ENCODE measurements at regions not wholly inside any gene's neighbourhood (a gene's known extent, or its start where the extent isn't known, plus 50 kb on each side); places are given as distances from the start of the nearest gene placed in this dataset.

DNA sequence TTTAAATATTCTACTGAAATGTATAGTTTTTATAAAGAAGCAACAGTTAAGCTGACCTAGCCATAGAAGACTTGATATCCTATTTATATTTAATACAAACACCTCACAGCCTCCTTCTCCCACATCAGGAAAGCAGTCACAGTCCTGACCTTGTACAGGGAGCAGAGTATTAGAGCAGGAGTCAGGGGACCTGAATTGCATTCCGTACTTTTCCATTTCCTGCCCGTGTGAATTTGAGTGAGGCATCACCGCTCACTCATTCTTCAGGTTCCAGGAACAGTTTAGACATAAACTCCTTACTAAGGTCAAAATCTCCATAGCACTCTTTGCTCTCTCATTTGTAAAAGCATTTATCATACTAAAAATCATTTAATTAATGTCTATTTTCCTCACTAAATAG is 482.5 kb upstream of the FAT3 start:
- no peak for DNase-seq

DNA sequence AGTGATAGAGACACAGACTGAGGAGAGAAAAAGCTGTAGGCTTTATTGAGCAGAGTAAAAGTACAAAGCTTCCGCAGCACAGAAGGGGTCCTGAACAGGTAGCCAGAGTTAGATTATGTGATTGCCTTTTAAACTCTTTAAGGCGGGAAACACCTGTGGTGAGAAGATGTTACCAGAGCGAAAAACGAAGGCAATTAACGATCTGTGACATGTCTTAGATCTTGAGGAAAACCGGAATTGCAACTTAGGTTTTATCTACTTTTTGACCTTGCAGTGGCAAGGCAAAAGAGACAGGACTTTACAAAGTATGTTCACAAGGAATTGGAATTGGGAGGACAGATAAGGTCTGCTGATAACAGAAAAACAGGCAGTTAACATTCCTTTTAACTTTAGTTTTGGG is 493.6 kb upstream of the FAT3 start:
- DNase-seq: no peak

DNA sequence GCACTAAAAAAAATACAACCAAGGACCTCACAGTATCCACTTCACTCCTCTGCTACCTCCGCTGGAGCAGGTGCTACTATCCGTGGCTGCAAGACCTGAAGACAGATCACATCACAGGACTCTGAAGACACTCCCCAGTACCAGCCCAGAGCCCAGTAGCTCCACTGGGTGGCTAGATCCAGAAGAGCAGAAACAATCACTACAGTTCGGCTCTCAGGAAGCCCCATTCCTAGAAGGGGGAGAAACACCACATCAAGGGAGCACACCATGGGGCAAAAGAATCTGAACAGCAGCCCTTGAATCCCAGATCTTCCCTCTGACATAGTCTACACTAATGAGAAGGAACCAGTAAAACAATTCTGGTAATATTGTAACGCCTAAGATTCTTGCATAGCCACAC is 494.0 kb upstream of the FAT3 start:
- DNase-seq: no peak

DNA sequence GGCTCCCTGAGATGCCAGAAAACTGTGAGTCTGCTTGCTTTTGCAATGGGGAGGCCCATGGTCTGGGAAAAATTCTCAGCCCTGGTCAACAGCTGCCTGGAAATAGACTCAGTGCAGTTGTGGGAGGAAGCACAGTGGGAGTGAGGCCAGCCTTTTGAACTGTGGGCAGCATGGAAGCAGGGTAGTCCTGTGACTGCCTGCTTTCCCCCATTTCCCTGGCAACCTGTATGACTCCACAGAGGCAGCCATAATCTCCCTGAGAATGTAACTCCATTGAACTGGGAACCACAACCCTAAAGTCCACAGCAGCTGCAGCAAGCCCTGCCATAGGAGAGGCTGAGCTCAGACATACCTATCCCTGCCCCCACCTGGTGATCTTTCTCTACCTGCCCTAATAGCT is 494.6 kb upstream of the FAT3 start:
- DNase-seq: no peak

DNA sequence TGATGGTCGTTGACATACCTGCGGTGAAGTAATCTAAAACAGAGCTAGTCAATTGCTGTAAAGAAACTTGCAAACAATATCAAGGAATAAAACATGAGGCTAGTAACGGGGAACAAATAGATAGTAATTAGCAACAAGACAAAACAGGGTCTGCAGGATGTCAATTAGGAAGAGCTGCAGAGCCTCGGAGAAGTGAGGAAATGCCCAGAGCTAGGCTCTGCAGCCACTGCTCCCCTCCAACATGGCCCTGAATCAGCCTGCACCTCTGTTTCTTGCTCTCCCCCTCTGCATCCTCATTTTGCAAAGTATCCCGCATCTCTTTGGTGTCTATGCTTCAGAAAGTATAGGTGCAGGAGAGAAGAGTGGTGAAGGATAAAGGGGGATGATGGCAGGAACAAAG is 507.4 kb upstream of the FAT3 start:
- no peak for DNase-seq

DNA sequence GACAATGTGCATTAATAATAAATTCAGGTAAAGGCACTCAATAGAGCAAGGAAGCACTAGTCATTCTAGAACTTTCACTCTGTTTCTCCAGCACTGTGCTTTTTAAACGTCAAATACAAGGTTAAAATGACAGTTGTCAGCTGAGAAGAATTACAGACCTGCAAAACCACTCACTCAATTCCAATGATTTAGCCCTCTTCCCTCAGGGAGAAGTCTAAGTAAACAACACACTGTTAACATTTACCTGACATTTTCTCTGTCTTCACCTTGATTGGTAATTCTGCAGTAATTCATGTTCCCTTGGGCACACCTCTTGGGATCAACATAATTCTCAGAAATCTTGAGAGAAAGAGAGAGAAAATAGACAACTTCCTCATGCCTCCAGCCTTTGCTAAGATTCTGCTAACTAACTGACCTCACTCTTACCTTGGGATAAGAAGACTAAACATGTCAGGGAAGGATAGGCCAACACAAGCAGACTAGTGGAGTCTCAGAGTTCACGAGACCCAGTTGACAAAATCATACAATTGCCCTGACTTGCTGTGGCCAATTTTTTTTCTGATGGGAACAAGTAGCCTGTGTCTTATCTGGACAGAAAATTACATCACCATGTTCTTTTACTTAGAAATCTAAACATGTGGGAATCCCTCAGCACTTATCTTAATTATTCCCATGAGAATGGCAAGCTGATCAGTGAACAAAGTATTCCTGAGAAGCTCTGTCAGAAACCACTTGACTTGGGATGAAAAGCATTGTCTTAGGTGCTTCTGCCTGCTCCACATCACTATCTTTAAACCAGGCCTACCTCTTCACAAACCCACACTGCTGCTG is 516.8 kb upstream of the FAT3 start:
- no peak for DNase-seq

DNA sequence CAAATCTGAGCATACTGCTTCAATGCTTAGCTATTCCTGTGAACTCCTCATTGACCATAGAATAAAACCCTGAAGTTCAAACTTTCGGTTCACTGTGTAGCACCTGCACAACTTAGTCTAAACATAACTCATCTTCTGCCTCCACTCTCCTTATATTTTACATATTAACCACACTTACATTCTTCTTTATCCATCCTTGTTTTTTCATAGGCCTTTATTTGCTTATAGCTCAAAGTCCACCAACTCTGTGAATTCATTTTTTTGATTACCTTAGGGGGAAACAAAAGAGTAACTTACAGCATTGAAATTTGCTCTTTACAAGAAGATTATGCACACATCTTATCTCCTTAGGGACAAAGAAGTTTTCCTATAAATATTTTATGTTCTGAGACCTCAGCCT is 521.6 kb upstream of the FAT3 start:
- DNase-seq: no peak

DNA sequence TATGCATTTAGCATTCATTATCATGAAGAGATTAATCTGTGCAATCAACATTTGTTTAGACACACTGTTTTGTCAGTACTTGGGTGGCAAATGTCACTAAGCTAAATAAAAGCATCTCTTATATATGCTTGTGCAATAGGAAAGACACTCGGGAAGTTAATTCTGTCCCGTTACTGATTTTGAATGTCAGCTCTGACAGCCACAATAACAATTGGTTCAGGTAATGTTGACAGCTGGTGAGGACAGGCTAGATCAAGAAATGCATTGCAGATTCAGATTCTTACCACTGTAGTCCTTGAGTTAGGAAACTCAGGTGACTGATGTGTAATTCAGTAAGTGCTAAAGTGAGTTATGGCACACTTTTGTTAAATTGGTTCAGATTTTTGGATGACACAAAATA is 523.8 kb upstream of the FAT3 start:
- peak; percentile 2 for DNase-seq

DNA sequence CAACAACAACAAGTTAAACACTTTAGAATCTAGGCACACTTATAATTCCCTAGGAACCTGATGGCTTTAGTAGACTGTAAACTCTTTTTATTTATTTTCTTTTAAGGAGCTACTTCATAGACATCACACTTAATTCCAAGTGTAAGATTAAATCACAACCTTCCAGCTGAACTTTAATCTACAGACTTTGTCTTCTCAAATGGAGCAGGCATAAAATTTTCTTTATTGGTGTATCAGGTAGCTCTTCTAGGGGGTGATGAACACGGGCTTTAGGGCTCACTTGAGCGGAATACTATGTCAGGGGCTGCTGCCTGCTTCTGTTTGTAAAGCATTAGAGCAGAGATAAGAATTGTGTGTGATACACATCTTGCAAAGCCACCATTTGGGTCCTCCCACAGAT is 525.8 kb upstream of the FAT3 start:
- no peak for DNase-seq

DNA sequence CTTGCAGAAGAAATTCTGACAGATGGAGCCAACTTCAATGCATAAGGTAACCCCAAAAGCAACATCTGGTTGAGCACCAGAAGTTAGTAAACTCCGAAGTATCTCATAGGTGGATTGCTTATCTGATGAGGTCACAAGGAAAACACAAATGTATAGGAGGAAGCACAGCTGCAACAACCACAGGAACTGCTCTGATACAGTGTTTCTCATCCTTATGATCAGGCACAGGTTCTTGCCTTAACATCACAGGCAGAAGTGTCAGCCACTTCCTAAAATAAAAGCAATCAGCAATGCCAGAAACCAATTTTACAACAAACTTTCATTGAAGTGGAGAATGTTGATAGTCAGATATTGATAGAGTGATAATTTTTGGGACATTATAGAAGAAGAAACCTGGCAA is 530.3 kb upstream of the FAT3 start:
- DNase-seq: no peak

DNA sequence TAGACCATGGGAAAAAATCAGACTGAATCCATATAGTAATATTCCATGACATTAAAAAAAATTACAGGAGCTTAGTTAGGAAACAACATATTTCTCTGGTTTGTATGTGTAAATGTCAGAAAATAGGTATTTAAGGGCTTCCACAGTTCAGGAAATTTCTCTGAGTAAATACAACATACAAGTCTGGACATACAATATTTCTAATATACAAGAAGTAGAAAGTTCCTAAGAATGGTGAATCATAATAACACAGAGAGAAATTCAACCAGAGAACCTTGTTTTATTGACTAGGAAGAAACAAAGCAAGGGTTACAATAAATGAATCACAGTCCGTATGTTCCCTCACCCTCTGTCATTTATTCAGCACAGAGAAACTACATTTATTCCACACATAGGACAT is 532.7 kb upstream of the FAT3 start:
- DNase-seq: no peak

DNA sequence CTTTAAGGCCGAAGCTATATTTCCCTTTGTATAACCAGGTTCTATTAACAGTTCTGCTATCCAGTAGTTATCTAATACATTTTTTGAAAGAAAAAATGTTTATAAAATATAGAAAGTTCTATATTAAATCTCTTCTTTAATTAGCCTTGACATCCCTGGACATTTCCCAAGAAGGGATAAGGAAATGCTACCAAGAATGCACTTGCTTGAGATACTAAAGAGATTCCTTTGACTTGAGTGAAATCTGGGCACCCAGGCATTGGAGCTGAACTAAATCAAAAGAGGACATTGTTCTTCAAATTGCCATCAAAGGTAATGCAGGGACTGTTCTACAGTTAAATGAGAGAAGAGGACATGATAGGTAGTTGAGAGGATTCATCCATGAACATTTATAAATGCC is 535.9 kb upstream of the FAT3 start:
- DNase-seq: no peak

DNA sequence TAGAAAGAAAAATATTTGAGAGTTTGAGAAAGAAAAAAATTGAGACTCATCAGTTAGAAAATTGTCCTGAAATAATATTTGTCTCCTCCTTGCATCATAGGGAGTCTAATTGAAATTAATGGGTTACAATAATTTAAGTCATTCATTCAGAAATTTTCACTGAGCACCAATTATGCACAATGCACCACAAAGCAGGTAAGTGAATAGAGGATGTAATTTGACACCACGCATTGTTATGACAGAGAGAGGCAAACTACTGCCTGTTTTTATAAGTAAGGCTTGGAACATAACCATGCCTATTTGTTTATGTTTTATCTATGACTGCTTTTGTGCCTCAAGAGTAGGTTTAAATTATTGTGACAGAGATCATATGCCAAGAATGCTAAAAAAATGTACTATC is 537.9 kb upstream of the FAT3 start:
- DNase-seq: peak; percentile 74

DNA sequence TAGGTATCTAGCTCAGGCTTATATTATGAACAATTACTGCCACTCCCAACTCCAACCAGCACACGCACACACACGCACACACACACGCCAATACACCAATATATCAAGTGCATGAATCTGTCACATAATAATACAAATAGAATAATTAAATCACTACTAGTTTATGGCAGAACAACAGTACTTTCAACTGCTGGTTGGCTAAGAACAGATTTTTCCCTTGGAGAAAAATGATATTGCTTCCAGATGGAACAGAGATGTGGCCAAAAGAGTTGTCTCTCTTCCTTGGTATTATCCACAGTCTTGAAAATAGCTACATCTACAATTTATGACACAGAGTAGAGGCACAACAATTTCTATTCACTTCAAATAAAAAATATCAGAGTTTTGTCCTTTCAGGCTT is 538.3 kb upstream of the FAT3 start:
- no peak for DNase-seq

DNA sequence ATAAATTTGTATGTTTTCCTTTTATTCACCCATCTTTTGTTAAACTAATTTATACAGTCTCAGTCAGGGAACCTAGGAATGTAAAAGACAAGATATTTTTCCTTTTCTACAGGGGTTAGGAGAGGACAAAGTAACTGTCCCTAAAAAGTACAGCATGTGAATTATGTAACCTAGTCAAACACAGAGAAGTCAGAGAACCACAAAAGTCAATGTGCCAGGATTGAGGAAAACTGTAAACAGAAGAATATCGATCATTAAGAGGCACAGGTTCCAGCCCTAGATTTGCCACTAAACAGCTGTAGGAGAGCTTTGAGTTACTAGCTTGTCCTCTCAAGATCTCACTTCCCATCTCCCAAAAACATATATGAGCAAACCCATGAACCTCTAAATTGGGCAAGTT is 550.9 kb upstream of the FAT3 start:
- DNase-seq: no peak

DNA sequence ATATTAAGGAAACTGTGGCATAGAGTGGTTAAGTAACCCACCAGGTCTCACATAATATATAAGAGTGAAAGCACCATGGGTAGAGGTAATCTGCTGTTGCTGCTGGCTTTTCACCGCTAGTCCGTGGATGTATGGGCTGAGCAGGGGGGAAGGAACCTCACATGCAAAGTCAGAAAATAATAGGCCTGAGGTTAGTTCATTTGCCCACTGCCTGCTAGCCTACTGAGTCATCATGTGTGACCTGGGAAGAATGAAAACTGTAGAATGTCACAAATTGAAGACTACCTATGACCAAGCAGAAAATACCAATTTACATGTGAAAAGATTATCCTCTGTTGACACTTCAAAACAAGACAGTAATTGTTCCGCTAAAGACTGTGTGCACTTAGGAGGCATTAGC is 560.1 kb upstream of the FAT3 start:
- peak; percentile 73 for DNase-seq

DNA sequence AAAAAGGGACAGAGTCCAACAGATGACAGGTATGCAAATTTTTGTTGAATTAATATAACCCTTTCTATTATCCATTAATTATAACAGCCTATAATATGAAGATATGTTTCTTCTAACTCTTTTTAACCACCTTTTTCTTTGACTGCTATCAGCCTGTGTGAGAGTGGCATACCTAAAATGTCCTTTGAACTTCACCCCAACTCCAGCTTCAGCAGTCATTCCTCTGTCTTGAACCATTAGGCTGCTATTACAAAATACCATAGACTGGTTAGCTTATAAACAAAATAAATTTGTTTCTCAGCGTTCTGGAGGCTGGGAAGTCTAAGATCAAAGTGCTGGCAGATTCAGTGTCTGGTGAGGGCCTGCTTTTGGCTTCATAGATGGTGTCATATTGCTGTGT is 564.6 kb upstream of the FAT3 start:
- no peak for DNase-seq

DNA sequence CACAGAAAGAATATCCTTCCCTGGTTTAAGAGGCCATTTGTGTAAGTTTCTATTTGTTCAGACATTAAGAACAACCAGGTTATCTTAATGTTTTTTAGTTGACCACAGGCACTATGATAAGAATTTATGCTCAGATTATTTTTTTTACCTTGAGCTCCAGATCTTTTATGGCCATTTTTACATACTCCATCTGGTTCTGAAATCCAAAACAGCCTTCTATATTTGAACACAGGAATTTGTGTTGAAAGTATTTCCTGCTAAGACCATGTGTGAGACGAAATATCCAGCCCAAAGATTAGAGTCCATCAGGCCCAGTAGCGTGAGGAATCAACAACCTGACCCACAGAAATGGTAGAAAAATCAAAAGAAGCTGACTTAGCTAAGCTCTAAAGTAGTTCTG is 569.9 kb upstream of the FAT3 start:
- DNase-seq: no peak

DNA sequence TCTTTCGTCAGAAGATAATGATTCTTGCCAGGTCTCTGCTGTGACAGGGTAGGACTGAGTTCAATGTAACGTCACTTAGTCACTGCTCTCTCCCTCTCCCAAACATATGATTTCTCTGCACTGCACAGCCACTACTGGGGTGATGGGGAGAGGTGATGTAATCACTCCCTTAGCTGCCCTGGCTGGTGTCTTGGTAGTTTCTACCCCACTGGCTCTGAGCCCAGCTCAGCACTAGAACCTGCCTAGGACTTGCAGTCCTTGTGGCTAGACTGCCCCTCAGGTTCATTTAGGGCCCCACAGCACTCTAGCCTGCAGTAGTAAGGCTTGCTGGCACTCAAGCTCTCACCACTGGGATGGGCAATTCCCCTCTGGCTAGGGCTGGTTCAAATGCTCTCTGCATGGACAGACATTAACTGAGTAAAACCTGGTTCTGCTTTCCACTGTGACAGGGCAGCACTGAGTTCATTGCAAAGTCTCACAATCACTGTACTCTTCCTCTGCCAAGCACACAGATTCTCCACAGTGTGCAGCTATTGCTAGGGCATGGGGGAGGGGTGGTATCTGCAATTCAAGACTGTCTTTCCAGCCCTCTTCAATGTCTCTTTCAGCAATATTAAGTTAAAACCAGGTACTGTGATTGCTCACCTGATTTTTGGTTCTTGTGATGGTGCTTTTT is 571.4 kb upstream of the FAT3 start:
- no peak for DNase-seq

DNA sequence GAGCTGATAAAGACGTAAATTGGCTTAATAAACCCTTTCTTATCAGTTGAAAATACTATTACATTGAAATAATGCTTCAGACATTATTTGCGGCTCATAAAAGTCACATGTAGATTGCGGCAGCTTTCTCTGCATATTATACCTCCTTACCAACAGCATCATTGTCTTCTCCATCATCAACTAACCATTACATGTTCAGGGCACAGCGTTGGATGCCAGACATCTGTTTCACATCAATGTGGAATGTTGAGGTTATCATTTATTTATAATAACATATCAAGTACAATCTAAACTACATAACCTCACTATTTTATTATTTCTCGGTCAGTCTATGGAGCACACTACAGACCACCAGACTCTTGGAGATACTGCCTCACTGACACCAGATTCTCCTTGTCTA is 573.8 kb upstream of the FAT3 start:
- no peak for DNase-seq

DNA sequence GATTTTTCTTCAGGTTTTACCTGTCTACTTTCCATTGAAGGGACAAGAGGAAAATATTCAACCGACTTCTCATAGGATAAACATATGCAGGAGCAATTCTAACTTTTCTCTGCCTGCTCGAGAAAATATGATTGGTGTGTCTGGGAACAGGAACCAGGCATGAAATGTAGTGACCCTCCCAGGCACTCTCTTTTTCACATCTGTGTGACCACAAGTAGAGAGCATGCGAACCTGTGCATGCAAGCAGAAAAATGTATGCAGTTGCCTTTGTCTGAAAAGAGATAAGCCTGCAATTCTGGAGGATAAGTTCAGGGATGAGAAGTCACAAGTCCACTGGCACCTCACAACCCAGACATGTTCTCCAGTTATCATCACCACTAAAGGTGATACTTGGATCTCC is 583.5 kb upstream of the FAT3 start:
- DNase-seq: no peak

DNA sequence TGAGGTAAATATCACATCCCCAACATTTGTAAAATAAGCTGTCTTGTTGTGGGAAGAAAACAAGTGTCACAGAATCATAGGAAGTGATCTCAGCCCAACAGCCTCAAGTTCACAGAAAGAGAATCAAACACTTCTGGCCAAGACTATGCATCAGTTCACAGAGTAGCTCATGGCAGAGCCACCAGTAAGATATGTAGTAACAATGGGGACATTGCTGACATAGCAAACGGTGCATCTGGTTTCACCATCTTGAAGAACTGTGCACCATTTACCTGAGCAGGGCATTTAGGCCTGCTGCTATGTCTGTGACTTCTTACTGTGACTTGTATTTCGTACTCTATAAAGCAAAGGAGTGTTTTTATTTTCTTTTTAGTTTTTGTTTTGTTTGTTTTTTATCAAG is 585.3 kb upstream of the FAT3 start:
- no peak for DNase-seq

DNA sequence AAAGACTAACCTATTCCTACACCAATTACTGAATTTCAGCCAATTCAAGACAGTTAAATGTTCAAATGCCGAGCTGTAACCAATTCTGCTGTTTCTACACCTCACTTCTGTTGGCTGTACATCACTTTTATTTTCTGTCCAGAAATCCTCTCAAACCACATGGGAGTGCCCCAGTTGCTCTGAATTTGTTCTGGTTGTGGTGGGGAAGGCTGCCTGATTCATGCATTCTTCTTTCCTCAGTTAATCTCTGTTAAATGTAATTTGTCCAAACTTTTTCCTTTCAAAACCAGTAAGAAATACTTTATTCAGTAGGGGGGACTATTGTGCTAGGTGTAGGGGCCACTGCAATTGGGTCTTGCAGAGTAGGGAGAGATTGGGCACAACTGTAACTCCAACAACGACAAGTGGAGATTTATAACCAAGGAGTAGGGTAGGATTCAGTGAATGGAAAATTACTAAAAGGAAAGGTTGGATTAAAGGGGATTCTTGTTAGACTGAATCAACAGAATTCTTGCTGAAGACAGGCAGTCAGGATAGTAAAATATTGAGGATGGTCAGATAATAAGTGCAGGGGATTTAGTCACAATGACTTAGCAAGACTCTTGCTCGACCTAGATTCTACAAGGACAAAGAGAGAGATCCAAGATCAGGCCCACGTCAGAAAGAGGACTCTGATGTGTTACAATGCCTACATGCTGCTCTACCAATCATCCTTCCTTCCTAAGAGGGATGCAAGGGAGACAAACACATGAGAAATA is 593.5 kb upstream of the FAT3 start:
- no peak for DNase-seq

DNA sequence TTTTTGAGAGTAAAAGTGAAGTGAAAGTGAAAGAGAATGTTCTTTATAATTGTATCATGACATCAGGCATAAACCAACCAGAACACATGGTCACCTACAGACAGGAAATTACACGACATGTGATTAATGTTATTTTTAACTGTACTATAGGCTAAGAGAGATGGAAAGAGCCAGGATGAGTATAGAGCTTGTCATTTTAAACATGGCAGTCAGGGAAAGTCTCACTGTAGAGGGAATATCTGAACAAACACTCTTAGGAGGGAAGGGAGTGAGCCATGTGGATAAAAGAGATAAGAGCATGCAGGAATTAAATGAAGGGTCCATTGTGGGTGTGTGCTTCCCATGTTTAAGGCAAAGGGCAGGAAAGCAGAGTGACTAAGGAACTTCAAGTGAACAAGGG is 599.1 kb upstream of the FAT3 start:
- no peak for DNase-seq
